SU-DHL-6 (cell line): ENCODE measurements at regions not wholly inside any gene's neighbourhood (a gene's known extent, or its start where the extent isn't known, plus 50 kb on each side); places are given as distances from the start of the nearest gene placed in this dataset.

Source experiments
- CTCF ChIP-seq: fragments of 200-600 bp; sonication (generic); IDR thresholded peaks from one replicate; pipeline ENCODE4 v1.5.1; 2017; ENCODE audit warnings: antibody characterized with exemption, mild to moderate bottlenecking, low read length, moderate library complexity; ENCODE audit not compliant: insufficient read depth, poor library complexity, severe bottlenecking
- EZH2phosphoT487 ChIP-seq: fragments of 200-600 bp; sonication (generic), shearing (Covaris generic); conservative IDR thresholded peaks from 2 replicates; pipeline ENCODE4 v1.6.1; 2018; ENCODE audit warnings: mild to moderate bottlenecking, antibody characterized with exemption, low read length, moderate library complexity, mixed read lengths

GRCh38 chr16:47943235-47943634 is 212.6 kb downstream of the ABCC12 start:
- TF ChIP-seq CTCF (no peak), EZH2phosphoT487 (no peak)
